ENCODE measurements at regions not wholly inside any gene's neighbourhood (a gene's known extent, or its start where the extent isn't known, plus 50 kb on each side); places are given as distances from the start of the nearest gene placed in this dataset.

GRCh38 chr4:83858131-83858530 lies 322.2 kb downstream of the GPAT3 start:
- no peak for DNase-seq (ENCODE audit: low read depth)

GRCh38 chr4:83855044-83855443 lies 319.1 kb downstream of the GPAT3 start:
- DNase-seq (ENCODE audit: low read depth) = no peak

GRCh38 chr4:83852085-83852451 lies 316.2 kb downstream of the GPAT3 start:
- DNase-seq (ENCODE audit: low read depth) = no peak

GRCh38 chr4:83851261-83852084 lies 315.6 kb downstream of the GPAT3 start:
- no peak for DNase-seq (ENCODE audit: low read depth)

GRCh38 chr4:83850435-83850834 lies 314.5 kb downstream of the GPAT3 start:
- no peak for DNase-seq (ENCODE audit: low read depth)

GRCh38 chr4:83846193-83846830 lies 310.4 kb downstream of the GPAT3 start:
- no peak for DNase-seq (ENCODE audit: low read depth)

- no peak for DNase-seq (ENCODE audit: low read depth)
Observed at GRCh38 chr4:83839615-83840014, 303.7 kb downstream of the GPAT3 start.

- DNase-seq (ENCODE audit: low read depth) = no peak
Observed at GRCh38 chr4:83837614-83838308, 301.9 kb downstream of the GPAT3 start.

- no peak for DNase-seq (ENCODE audit: low read depth)
Observed at GRCh38 chr4:83833920-83834319, 298.0 kb downstream of the GPAT3 start.

- DNase-seq (ENCODE audit: low read depth) = no peak
Observed at GRCh38 chr4:83832110-83832825, 296.4 kb downstream of the GPAT3 start.

GRCh38 chr4:83831588-83831987 lies 295.7 kb downstream of the GPAT3 start:
- no peak for DNase-seq (ENCODE audit: low read depth)

- no peak for DNase-seq (ENCODE audit: low read depth)
Observed at GRCh38 chr4:83830138-83830888, 294.4 kb downstream of the GPAT3 start.

- DNase-seq (ENCODE audit: low read depth) = no peak
Observed at GRCh38 chr4:83828601-83829000, 292.7 kb downstream of the GPAT3 start.

- DNase-seq (ENCODE audit: low read depth) = no peak
Observed at GRCh38 chr4:83821493-83821892, 285.6 kb downstream of the GPAT3 start.

GRCh38 chr4:83819582-83819981 lies 283.7 kb downstream of the GPAT3 start:
- DNase-seq (ENCODE audit: low read depth) = no peak

- DNase-seq (ENCODE audit: low read depth) = no peak
Observed at GRCh38 chr4:83810428-83810827, 274.5 kb downstream of the GPAT3 start.

- no peak for DNase-seq (ENCODE audit: low read depth)
Observed at GRCh38 chr4:83809581-83809980, 273.7 kb downstream of the GPAT3 start.

GRCh38 chr4:83793481-83793880 lies 257.6 kb downstream of the GPAT3 start:
- no peak for DNase-seq (ENCODE audit: low read depth)

GRCh38 chr4:83785891-83786290 lies 250.0 kb downstream of the GPAT3 start:
- peak; percentile 39 for DNase-seq (ENCODE audit: low read depth)

- DNase-seq (ENCODE audit: low read depth) = no peak
Observed at GRCh38 chr4:83783215-83783614, 247.3 kb downstream of the GPAT3 start.

- no peak for DNase-seq (ENCODE audit: low read depth)
Observed at GRCh38 chr4:83782591-83782990, 246.7 kb downstream of the GPAT3 start.

Measured in forelimb muscle (tissue), 1 donor.